Activated naive CD8-positive, alpha-beta T cell (primary cell): ENCODE measurements at regions not wholly inside any gene's neighbourhood (a gene's known extent, or its start where the extent isn't known, plus 50 kb on each side); places are given as distances from the start of the nearest gene placed in this dataset.

ENCODE experiments used
- H3K27ac Mint-ChIP-seq: one replicate; pipeline ENCODE4 v1.8.0; 2021; ENCODE audit warnings: mixed read lengths
- H3K27me3 Mint-ChIP-seq: one replicate; pipeline ENCODE4 v1.8.0; 2021; ENCODE audit warnings: mixed read lengths
- H3K36me3 Mint-ChIP-seq: one replicate; pipeline ENCODE4 v1.8.0; 2021; ENCODE audit warnings: mixed read lengths
- H3K4me1 Mint-ChIP-seq: one replicate; pipeline ENCODE4 v1.8.0; 2021; ENCODE audit warnings: low read depth, mixed read lengths
- H3K4me3 Mint-ChIP-seq: one replicate; pipeline ENCODE4 v1.8.0; 2021; ENCODE audit warnings: mild to moderate bottlenecking, mixed read lengths
- H3K9me3 Mint-ChIP-seq: one replicate; pipeline ENCODE4 v1.8.0; 2021; ENCODE audit warnings: low read depth, mixed read lengths

DNA sequence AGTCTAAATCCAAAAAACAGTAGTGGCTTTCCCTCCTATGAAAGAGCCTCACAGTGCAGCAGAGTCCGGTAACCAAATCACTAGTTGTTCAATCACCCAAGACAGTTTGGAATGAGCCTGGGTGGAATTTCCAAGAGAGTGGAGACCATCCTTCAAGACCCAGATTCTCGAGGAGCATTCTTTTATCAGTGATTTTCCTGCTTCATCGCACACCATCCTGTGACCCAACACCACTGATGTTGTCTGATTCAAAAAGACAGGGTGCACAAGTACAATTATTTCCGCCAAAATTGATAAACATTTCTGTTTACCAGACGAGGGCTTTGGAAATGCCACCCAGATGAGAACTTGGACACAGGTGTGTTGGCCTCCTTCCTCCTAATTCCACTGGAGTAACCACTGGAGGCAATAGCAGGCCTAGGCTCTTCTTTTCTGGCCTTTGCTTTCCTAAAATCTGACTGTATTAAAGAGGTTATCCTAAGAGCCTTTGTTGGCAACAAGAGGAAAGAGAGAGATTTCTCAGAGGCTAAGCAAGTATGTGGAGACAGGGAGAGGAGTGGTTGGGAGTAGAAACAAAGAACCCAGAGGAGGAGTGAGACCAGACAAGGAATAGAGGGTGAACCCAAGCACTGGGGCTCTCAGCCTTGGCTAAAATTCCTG is 56.3 kb upstream of the S1PR3 start:
- peaks cover 3% of the 10 kb centered on the region for H3K36me3 Mint-ChIP-seq
- no peaks in the 10 kb centered on the region for H3K4me1 Mint-ChIP-seq
- H3K4me3 Mint-ChIP-seq = no peak overlapping the region
- H3K27me3 Mint-ChIP-seq = peaks cover 9% of the 10 kb centered on the region
- H3K9me3 Mint-ChIP-seq = peaks cover 5% of the 10 kb centered on the region
- H3K27ac Mint-ChIP-seq = no peak overlapping the region

DNA sequence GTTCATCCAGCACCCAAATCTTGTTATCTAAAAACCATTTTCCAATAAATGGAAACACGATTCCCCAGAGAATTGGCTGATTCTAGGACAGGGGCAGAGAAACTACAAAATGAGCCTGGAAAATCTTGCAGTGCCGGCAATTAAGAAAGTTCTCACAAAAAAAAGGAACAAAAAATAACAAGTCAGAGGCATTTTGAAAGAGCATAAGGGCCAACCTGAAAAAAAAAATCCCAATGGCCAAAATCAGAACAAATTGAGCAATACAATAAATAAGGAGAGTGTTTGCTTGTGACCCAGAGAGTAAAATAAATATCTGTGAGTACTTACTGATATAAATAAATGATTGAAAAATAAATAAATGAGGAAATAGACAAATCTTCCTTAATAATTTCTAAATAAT is 55.1 kb upstream of the S1PR3 start:
- H3K27ac Mint-ChIP-seq = no peak overlapping the region
- peaks cover 3% of the 10 kb centered on the region for H3K36me3 Mint-ChIP-seq
- peaks cover 3% of the 10 kb centered on the region for H3K9me3 Mint-ChIP-seq
- H3K4me1 Mint-ChIP-seq = no peaks in the 10 kb centered on the region
- H3K4me3 Mint-ChIP-seq = no peak overlapping the region
- H3K27me3 Mint-ChIP-seq = peaks cover 10% of the 10 kb centered on the region

GRCh38 chr9:88936668-88937067 is 54.6 kb upstream of the S1PR3 start:
- peaks cover 3% of the 10 kb centered on the region for H3K9me3 Mint-ChIP-seq
- H3K4me1 Mint-ChIP-seq = no peaks in the 10 kb centered on the region
- H3K36me3 Mint-ChIP-seq = peaks cover 4% of the 10 kb centered on the region
- no peak overlapping the region for H3K27ac Mint-ChIP-seq
- H3K27me3 Mint-ChIP-seq = peaks cover 10% of the 10 kb centered on the region
- no peak overlapping the region for H3K4me3 Mint-ChIP-seq

GRCh38 chr9:88937248-88937647 is 54.0 kb upstream of the S1PR3 start:
- H3K36me3 Mint-ChIP-seq = peaks cover 4% of the 10 kb centered on the region
- no peaks in the 10 kb centered on the region for H3K4me1 Mint-ChIP-seq
- no peak overlapping the region for H3K4me3 Mint-ChIP-seq
- peaks cover 3% of the 10 kb centered on the region for H3K9me3 Mint-ChIP-seq
- no peak overlapping the region for H3K27ac Mint-ChIP-seq
- peaks cover 13% of the 10 kb centered on the region for H3K27me3 Mint-ChIP-seq

DNA sequence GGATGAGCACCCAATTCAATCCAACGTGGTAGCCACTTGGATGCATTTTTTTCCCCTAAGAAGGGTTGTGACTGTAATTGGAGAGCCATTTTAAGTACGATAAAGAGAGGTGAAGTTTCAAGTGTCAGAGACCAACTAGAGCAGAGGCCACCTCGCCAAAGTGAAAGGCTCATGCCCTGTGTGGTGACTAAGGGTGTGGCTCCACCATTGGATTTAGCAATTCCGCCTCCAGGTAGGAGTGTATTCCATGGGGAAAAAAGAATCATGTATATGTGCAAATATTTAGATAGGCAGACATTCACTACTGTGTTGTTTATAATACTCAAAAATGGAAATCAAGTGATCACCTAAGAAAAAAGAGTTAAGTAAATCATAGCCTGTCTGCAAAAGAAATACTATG is 53.1 kb upstream of the S1PR3 start:
- Mint-ChIP-seq H3K4me3 (no peak overlapping the region), H3K9me3 (peaks cover 3% of the 10 kb centered on the region), H3K36me3 (peaks cover 4% of the 10 kb centered on the region), H3K27ac (no peak overlapping the region), H3K27me3 (peaks cover 12% of the 10 kb centered on the region), H3K4me1 (no peaks in the 10 kb centered on the region)
